WI38 (cell line): ENCODE measurements at regions not wholly inside any gene's neighbourhood (a gene's known extent, or its start where the extent isn't known, plus 50 kb on each side); places are given as distances from the start of the nearest gene placed in this dataset.
"Not testable (repeated sequence)": the region's sequence is repeated elsewhere in the genome, so short reads cannot be mapped to it uniquely, and the experiment has no call there.

Experiments
- H3K4me3 ChIP-seq: 2 replicates; pipeline ENCODE4 v1.5.1; 2011; ENCODE audit warnings: low read depth, mild to moderate bottlenecking, control low read depth, low read length
- CTCF ChIP-seq: IDR thresholded peaks from 2 replicates; pipeline ENCODE4 v1.5.1; 2012; ENCODE audit warnings: low read depth, mild to moderate bottlenecking, control low read depth, low read length

DNA sequence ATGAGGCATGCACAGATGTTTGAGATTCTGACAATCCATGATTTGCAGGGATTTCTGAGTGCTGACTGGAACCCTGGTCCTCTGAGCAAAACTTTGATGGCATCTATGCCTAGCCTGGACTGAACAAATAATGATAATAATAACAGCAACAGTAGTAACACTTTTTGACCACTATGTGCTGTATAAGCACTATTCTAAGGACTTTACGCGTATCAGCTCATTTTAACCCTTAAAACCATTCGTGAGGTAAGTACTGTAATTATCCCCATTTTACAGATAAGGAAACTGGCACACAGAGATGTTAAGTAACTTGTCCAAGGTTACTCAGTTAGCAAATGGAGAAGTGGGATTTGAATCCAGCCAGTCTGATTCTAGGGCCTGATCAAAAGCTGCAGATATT is 168.4 kb downstream of the C11orf91 start:
- TF ChIP-seq CTCF = no peak
- H3K4me3 ChIP-seq = no peak overlapping the region

- TF ChIP-seq CTCF = no peak
- 0 out of 2 replicates have a peak overlapping the region, but pooled peaks have one; percentile 0 for H3K4me3 ChIP-seq
Measured at GRCh38 chr11:33531743-33532181, 168.9 kb downstream of the C11orf91 start.

DNA sequence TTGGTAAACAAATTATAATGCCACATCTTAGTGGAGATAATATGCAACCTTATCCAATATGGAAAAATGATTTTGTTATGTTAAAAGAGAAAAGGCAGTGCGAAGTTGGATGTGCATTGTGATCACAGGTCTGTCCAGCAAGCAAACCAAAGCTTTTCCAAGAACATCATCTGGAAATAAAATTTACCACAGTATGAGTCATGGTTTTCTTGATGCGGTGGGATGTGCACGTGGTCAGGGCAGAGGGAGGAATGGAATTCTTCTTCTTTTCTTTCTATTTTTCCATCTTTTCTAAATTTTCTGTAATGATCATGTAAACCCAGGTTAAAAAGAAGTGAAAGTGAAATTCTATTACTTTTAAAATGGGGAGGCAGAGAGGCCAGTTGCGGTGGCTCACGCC is 169.8 kb downstream of the C11orf91 start:
- no peak for TF ChIP-seq CTCF

DNA sequence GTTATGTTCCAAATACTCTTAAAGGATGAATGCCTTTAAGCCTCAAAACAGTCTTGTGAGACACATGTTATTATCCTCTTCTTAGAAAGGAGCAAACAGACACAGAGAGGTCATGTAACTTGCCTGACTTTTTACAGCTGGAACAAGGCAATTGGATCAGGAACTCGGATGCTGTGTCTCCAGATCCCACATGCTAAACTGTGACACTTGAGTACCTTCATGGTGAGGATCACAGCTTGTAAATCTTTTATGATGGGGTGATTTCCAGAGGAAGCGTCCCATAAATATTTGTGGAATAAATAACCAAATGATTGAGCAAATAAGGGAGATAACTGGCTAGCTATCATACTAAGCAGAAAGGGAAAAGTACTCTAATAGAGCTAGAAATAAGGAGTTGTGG is 171.2 kb downstream of the C11orf91 start:
- no peak for TF ChIP-seq CTCF
- H3K4me3 ChIP-seq = no peak overlapping the region

More for the DNA sequence above, 169.8 kb downstream of the C11orf91 start:
- no peak overlapping the region for H3K4me3 ChIP-seq

- H3K4me3 ChIP-seq = not testable (repeated sequence)
Measured at GRCh38 chr11:33527738-33528137, 172.9 kb downstream of the C11orf91 start.

DNA sequence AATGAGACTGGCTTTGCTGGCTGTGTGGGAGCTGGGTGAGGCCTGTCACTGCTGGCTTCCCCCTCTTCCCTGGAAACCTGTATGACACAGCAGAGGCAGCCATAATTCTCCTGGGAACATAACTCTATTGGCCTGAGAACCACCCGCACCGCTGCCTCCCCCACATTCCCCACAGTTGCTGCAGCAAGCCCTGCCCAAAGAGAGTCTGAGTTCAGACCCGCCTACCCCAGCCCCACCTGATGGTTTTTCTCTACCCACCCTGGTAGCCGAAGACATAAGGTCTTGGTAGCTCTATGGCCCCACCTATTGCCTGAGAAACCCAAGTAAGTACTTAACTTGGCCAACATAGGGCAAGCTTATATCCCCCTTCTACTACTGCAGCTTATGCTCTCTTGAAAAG is 174.8 kb downstream of the C11orf91 start:
- TF ChIP-seq CTCF = no peak
- no peak overlapping the region for H3K4me3 ChIP-seq

GRCh38 chr11:33521384-33521783 is 179.2 kb downstream of the C11orf91 start:
- H3K4me3 ChIP-seq = no peak overlapping the region
- TF ChIP-seq CTCF = no peak

- TF ChIP-seq CTCF = no peak
- H3K4me3 ChIP-seq = no peak overlapping the region
Measured at GRCh38 chr11:33520112-33520511, 180.5 kb downstream of the C11orf91 start.
